ENCODE measurements at regions not wholly inside any gene's neighbourhood (a gene's known extent, or its start where the extent isn't known, plus 50 kb on each side); places are given as distances from the start of the nearest gene placed in this dataset.

GRCh38 chr6:84417260-84417659 is 189.8 kb upstream of the CEP162 start:
- H3K4me3 Mint-ChIP-seq, result no peak overlapping the region
- no peaks in the 10 kb centered on the region for H3K36me3 Mint-ChIP-seq (ENCODE audit: low read depth)
- H3K27ac Mint-ChIP-seq, result no peak overlapping the region
- peaks cover 8% of the 10 kb centered on the region for H3K27me3 Mint-ChIP-seq (ENCODE audit: low read depth)
- H3K9me3 Mint-ChIP-seq, result no peaks in the 10 kb centered on the region
- no peaks in the 10 kb centered on the region for H3K4me1 Mint-ChIP-seq (ENCODE audit: low read depth)

DNA sequence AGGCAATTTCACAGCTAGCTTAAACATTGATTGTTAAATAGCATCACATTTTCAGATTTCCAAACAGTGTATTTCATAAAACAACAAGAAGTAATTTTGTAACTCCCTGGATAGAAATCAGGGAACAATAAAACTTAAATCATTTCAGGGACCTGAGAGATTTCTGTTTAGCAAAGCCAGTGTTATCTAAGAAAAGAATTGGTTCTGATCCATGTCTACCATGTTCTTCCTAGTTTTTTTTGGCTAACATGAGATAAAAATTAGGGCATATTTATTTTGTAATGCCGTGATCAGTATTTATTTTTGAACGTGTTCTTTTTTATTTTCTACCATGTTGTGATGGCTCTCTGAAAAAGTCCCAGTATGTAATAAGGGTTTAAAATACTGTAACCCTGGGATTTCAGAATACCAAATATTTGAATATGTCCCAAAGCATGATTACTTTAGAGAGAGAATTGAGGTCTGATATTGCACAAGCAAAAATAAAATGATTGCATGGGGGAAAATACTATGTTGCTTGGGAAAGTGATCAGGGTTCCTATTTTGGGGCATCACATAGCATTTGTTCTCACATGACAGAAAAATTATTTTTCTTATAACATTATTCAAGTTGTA is 188.7 kb upstream of the CEP162 start:
- Mint-ChIP-seq H3K36me3 (ENCODE audit: low read depth) (no peaks in the 10 kb centered on the region), H3K4me1 (ENCODE audit: low read depth) (no peaks in the 10 kb centered on the region)

GRCh38 chr6:84415517-84415916 is 188.1 kb upstream of the CEP162 start:
- Mint-ChIP-seq H3K36me3 (ENCODE audit: low read depth) (no peaks in the 10 kb centered on the region), H3K9me3 (no peaks in the 10 kb centered on the region), H3K4me3 (no peak overlapping the region), H3K4me1 (ENCODE audit: low read depth) (no peaks in the 10 kb centered on the region), H3K27ac (no peak overlapping the region), H3K27me3 (ENCODE audit: low read depth) (no peaks in the 10 kb centered on the region)

More for the DNA sequence above, 188.7 kb upstream of the CEP162 start:
- Mint-ChIP-seq H3K4me3 (no peak overlapping the region), H3K27ac (no peak overlapping the region), H3K27me3 (ENCODE audit: low read depth) (no peaks in the 10 kb centered on the region), H3K9me3 (no peaks in the 10 kb centered on the region)

GRCh38 chr6:84415068-84415467 is 187.6 kb upstream of the CEP162 start:
- no peaks in the 10 kb centered on the region for H3K36me3 Mint-ChIP-seq (ENCODE audit: low read depth)
- no peaks in the 10 kb centered on the region for H3K4me1 Mint-ChIP-seq (ENCODE audit: low read depth)
- no peaks in the 10 kb centered on the region for H3K27me3 Mint-ChIP-seq (ENCODE audit: low read depth)
- no peak overlapping the region for H3K4me3 Mint-ChIP-seq
- no peak overlapping the region for H3K27ac Mint-ChIP-seq
- no peaks in the 10 kb centered on the region for H3K9me3 Mint-ChIP-seq

DNA sequence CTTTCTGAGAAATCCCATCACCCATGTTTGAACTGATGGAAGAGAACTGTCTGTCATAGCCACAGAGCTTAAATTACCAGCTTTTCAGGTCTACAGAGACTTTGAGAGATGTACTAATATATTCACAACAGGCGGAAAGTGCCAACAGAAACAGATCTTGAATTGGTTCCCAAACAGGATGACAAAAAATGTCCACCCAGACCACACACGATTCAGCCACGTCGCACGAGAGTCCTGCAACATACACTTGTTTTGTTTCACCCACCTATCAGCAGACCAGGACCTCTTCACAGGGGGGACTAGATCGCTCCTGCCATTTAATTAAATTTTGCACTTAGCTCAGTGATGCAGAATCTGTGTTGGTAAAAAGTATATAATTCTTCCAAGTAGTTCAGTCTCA is 187.1 kb upstream of the CEP162 start:
- Mint-ChIP-seq H3K4me3 (no peak overlapping the region), H3K9me3 (no peaks in the 10 kb centered on the region), H3K27me3 (ENCODE audit: low read depth) (no peaks in the 10 kb centered on the region), H3K36me3 (ENCODE audit: low read depth) (no peaks in the 10 kb centered on the region), H3K4me1 (ENCODE audit: low read depth) (no peaks in the 10 kb centered on the region), H3K27ac (no peak overlapping the region)

DNA sequence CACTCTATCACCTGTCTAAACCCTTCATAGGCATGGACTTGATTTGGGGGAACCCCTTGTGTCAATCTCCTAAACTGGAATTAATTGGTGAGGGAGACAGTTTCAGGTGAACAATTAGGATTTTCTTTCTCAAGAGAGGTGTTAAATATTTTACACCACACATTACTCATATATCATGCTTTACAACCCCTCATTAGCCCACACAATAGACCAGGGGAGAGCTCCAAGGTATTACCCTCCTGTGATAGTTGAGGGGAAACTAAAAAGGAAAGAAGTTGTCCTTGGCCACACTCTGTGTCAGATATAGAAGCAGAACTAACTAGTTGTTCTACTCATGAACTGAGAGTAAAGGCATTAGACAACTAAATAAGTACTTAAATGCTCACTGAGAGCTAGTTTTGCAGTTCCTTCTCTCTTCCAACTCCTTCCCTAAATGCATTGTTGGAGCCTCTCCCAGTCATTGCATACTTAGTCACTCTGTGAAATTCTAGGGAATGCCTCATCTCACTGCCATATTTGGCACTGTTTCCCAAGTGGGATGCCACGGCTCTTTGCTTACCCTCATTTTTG is 183.7 kb upstream of the CEP162 start:
- H3K36me3 Mint-ChIP-seq (ENCODE audit: low read depth), result no peaks in the 10 kb centered on the region
- no peaks in the 10 kb centered on the region for H3K27me3 Mint-ChIP-seq (ENCODE audit: low read depth)
- no peak overlapping the region for H3K27ac Mint-ChIP-seq
- H3K9me3 Mint-ChIP-seq, result no peaks in the 10 kb centered on the region
- H3K4me1 Mint-ChIP-seq (ENCODE audit: low read depth), result no peaks in the 10 kb centered on the region
- no peak overlapping the region for H3K4me3 Mint-ChIP-seq

GRCh38 chr6:84409911-84410310 is 182.5 kb upstream of the CEP162 start:
- Mint-ChIP-seq H3K9me3 (no peaks in the 10 kb centered on the region), H3K4me1 (ENCODE audit: low read depth) (no peaks in the 10 kb centered on the region), H3K36me3 (ENCODE audit: low read depth) (no peaks in the 10 kb centered on the region), H3K27me3 (ENCODE audit: low read depth) (no peaks in the 10 kb centered on the region), H3K27ac (no peak overlapping the region), H3K4me3 (no peak overlapping the region)

DNA sequence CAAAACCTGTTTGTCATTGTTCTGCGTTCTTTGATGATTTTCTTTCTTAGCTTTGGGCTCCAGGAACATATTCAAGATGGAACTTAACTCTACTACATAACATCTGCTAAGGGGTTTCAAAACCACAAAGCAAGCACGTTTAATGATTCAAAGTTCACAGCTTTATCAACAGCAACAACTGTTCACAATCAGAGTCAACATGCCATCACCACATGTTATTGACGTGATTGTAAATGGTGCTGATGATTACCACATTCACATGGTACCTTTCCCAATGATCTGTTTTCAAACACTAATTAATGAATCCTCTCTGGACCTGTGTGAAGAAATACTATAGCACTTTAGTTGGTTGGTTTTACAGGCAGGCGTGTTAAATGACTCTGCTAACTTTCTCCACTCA is 180.6 kb upstream of the CEP162 start:
- Mint-ChIP-seq H3K27me3 (ENCODE audit: low read depth) (no peaks in the 10 kb centered on the region), H3K27ac (no peak overlapping the region), H3K4me1 (ENCODE audit: low read depth) (no peaks in the 10 kb centered on the region), H3K36me3 (ENCODE audit: low read depth) (no peaks in the 10 kb centered on the region), H3K9me3 (no peaks in the 10 kb centered on the region), H3K4me3 (no peak overlapping the region)

GRCh38 chr6:84403545-84403944 is 176.1 kb upstream of the CEP162 start:
- Mint-ChIP-seq H3K27me3 (ENCODE audit: low read depth) (no peaks in the 10 kb centered on the region), H3K36me3 (ENCODE audit: low read depth) (no peaks in the 10 kb centered on the region), H3K27ac (no peak overlapping the region), H3K4me1 (ENCODE audit: low read depth) (no peaks in the 10 kb centered on the region), H3K4me3 (no peak overlapping the region), H3K9me3 (no peaks in the 10 kb centered on the region)

- Mint-ChIP-seq H3K4me3 (no peak overlapping the region), H3K9me3 (no peaks in the 10 kb centered on the region), H3K36me3 (ENCODE audit: low read depth) (no peaks in the 10 kb centered on the region), H3K27me3 (ENCODE audit: low read depth) (no peaks in the 10 kb centered on the region), H3K4me1 (ENCODE audit: low read depth) (no peaks in the 10 kb centered on the region), H3K27ac (no peak overlapping the region)
Measured at GRCh38 chr6:84399003-84399402, 171.6 kb upstream of the CEP162 start.

DNA sequence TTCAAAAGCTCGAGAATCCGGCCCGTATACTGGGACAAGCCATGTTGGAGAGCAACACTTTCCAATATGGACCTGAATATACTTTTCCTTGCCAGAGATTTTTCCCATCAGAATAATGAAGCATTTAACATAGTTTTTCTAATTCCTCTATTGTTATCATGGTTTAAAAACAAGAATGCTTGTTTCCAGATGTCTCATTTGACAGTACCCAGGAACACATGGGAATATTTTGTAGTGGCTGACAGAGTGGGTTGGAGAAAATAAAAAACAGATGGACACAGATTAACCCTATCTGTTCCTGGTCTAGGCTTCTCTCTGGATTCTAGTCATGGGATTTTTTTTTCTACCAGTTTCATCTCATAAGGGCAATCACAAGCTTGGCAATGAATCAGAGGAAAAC is 164.8 kb upstream of the CEP162 start:
- no peaks in the 10 kb centered on the region for H3K4me1 Mint-ChIP-seq (ENCODE audit: low read depth)
- H3K27me3 Mint-ChIP-seq (ENCODE audit: low read depth), result no peaks in the 10 kb centered on the region
- H3K9me3 Mint-ChIP-seq, result peaks cover 3% of the 10 kb centered on the region
- H3K27ac Mint-ChIP-seq, result no peak overlapping the region
- no peaks in the 10 kb centered on the region for H3K36me3 Mint-ChIP-seq (ENCODE audit: low read depth)
- H3K4me3 Mint-ChIP-seq, result no peak overlapping the region

DNA sequence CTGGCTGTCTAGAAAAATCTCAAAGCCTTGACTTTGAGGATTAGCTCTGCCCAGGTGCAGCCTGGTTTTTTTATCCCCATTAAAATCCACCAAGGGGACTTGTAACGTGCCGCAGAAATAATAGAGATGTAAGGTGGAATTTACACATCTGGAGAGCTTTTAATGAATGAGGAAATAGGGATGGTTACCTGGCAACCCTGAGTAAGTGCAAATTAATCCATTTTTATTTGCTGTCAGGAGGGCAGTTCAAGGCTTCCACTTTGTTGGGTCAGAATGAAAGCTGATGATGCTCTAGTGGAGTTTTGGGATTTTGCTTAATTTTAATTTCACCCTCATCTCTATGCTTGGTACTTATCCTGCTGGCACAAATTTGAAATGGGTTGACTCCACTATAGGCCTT is 163.4 kb upstream of the CEP162 start:
- Mint-ChIP-seq H3K4me1 (ENCODE audit: low read depth) (no peaks in the 10 kb centered on the region), H3K27ac (no peak overlapping the region), H3K4me3 (no peak overlapping the region), H3K9me3 (peaks cover 3% of the 10 kb centered on the region), H3K27me3 (ENCODE audit: low read depth) (no peaks in the 10 kb centered on the region), H3K36me3 (ENCODE audit: low read depth) (no peaks in the 10 kb centered on the region)

GRCh38 chr6:84390334-84390733 is 162.9 kb upstream of the CEP162 start:
- H3K4me1 Mint-ChIP-seq (ENCODE audit: low read depth), result no peaks in the 10 kb centered on the region
- H3K9me3 Mint-ChIP-seq, result peaks cover 3% of the 10 kb centered on the region
- no peak overlapping the region for H3K27ac Mint-ChIP-seq
- no peak overlapping the region for H3K4me3 Mint-ChIP-seq
- H3K36me3 Mint-ChIP-seq (ENCODE audit: low read depth), result no peaks in the 10 kb centered on the region
- no peaks in the 10 kb centered on the region for H3K27me3 Mint-ChIP-seq (ENCODE audit: low read depth)

- Mint-ChIP-seq H3K36me3 (ENCODE audit: low read depth) (no peaks in the 10 kb centered on the region), H3K27me3 (ENCODE audit: low read depth) (no peaks in the 10 kb centered on the region), H3K4me1 (ENCODE audit: low read depth) (no peaks in the 10 kb centered on the region), H3K27ac (no peak overlapping the region), H3K9me3 (peaks cover 12% of the 10 kb centered on the region), H3K4me3 (no peak overlapping the region)
Measured at GRCh38 chr6:84379142-84379541, 151.7 kb upstream of the CEP162 start.

- no peaks in the 10 kb centered on the region for H3K27me3 Mint-ChIP-seq (ENCODE audit: low read depth)
- H3K4me1 Mint-ChIP-seq (ENCODE audit: low read depth), result no peaks in the 10 kb centered on the region
- H3K27ac Mint-ChIP-seq, result no peak overlapping the region
- peaks cover 10% of the 10 kb centered on the region for H3K9me3 Mint-ChIP-seq
- H3K36me3 Mint-ChIP-seq (ENCODE audit: low read depth), result peaks cover 2% of the 10 kb centered on the region
- H3K4me3 Mint-ChIP-seq, result no peak overlapping the region
Measured at GRCh38 chr6:84372290-84372689, 144.8 kb upstream of the CEP162 start.

DNA sequence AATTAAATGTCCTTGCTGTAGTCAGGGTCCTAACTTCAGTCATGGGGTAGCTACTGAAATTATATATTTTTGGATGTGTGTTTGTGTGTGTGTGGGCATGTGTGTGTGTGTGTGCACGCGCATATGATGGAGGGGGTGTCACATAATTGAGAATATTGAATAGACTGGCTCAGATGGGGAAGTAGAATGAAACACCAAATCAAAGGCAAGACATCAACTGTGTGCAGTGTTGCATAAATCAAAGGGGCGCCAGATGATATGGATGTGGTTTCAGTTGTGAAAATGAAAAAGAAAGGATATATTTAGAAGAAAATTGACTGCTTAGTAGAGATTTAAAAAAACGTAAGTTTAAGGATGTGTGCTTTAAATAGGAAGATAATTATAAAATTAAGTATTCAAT is 144.2 kb upstream of the CEP162 start:
- H3K4me1 Mint-ChIP-seq (ENCODE audit: low read depth), result no peaks in the 10 kb centered on the region
- no peaks in the 10 kb centered on the region for H3K27me3 Mint-ChIP-seq (ENCODE audit: low read depth)
- H3K36me3 Mint-ChIP-seq (ENCODE audit: low read depth), result peaks cover 2% of the 10 kb centered on the region
- H3K27ac Mint-ChIP-seq, result no peak overlapping the region
- no peak overlapping the region for H3K4me3 Mint-ChIP-seq
- peaks cover 10% of the 10 kb centered on the region for H3K9me3 Mint-ChIP-seq
